Choroid plexus epithelial cell (primary cell): ENCODE measurements at regions not wholly inside any gene's neighbourhood (a gene's known extent, or its start where the extent isn't known, plus 50 kb on each side); places are given as distances from the start of the nearest gene placed in this dataset.

ENCODE experiments used
- DNase-seq: peaks from one replicate; pipeline ENCODE4 v3.0.0-alpha.2; 2010; ENCODE audit warnings: low read depth
- H3K4me3 ChIP-seq: 2 replicates; pipeline ENCODE4 v1.5.1; 2011; ENCODE audit warnings: low read depth, mild to moderate bottlenecking, control low read depth, low read length, moderate library complexity
- CTCF ChIP-seq: conservative IDR thresholded peaks from 2 replicates; pipeline ENCODE4 v1.5.1; 2011; ENCODE audit warnings: low read depth, mild to moderate bottlenecking, control low read depth, inconsistent platforms, low read length, moderate library complexity

- no peak for TF ChIP-seq CTCF
- no peak overlapping the region for H3K4me3 ChIP-seq
Observed at GRCh38 chr13:79919091-79919490, 421.8 kb downstream of the SPRY2 start.

GRCh38 chr13:79918620-79919019 is 422.3 kb downstream of the SPRY2 start:
- no peak for DNase-seq
- no peak for TF ChIP-seq CTCF
- no peak overlapping the region for H3K4me3 ChIP-seq

More at GRCh38 chr13:79919091-79919490, 421.8 kb downstream of the SPRY2 start:
- DNase-seq: no peak

GRCh38 chr13:79917628-79918027 is 423.3 kb downstream of the SPRY2 start:
- TF ChIP-seq CTCF: no peak
- no peak for DNase-seq
- no peak overlapping the region for H3K4me3 ChIP-seq

GRCh38 chr13:79915114-79915811 is 425.7 kb downstream of the SPRY2 start:
- TF ChIP-seq CTCF: no peak
- no peak for DNase-seq
- no peak overlapping the region for H3K4me3 ChIP-seq

GRCh38 chr13:79913141-79913827 is 427.6 kb downstream of the SPRY2 start:
- no peak for TF ChIP-seq CTCF
- H3K4me3 ChIP-seq: no peak overlapping the region
- DNase-seq: no peak

- TF ChIP-seq CTCF: no peak
- no peak overlapping the region for H3K4me3 ChIP-seq
- DNase-seq: no peak
Observed at GRCh38 chr13:79912403-79912802, 428.5 kb downstream of the SPRY2 start.
